ENCODE measurements at regions not wholly inside any gene's neighbourhood (a gene's known extent, or its start where the extent isn't known, plus 50 kb on each side); places are given as distances from the start of the nearest gene placed in this dataset.

DNA sequence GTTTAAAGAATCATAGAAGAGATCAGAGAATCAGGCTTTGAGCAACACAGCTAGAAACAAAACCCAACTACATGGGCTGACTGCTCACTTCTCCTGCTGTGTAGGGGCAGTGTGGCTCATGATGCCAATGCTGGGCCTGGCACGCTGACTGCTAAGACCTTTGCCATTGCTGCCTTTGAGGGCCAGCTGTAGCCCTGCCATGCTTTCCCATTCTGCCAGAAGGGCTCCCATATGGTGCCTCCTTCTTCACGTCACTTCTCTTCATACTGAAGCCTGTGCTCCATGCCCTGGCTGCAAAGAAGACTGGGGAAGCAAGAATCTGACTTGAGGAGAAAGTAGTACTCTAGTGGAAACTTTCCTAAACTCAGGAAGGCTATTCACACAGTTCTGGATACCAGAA is 232.9 kb downstream of the UTP18 start:
- H3F3A ChIP-seq (ENCODE audit: low read length, unreplicated experiment) = no peaks in the 10 kb centered on the region
- no peak overlapping the region for H3K27ac ChIP-seq (ENCODE audit: low read length)
- BruUV-seq (replicated peaks) = no TSS peak
- H3K9ac ChIP-seq (ENCODE audit: low read length) = no peak overlapping the region
- TF ChIP-seq, protein P1, sequence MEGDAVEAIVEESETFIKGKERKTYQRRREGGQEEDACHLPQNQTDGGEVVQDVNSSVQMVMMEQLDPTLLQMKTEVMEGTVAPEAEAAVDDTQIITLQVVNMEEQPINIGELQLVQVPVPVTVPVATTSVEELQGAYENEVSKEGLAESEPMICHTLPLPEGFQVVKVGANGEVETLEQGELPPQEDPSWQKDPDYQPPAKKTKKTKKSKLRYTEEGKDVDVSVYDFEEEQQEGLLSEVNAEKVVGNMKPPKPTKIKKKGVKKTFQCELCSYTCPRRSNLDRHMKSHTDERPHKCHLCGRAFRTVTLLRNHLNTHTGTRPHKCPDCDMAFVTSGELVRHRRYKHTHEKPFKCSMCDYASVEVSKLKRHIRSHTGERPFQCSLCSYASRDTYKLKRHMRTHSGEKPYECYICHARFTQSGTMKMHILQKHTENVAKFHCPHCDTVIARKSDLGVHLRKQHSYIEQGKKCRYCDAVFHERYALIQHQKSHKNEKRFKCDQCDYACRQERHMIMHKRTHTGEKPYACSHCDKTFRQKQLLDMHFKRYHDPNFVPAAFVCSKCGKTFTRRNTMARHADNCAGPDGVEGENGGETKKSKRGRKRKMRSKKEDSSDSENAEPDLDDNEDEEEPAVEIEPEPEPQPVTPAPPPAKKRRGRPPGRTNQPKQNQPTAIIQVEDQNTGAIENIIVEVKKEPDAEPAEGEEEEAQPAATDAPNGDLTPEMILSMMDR (conservative IDR thresholded peaks at IDR 0.05; ENCODE audit: low read depth, low read length) = no peak
- TF ChIP-seq EZH2phosphoT487 (IDR thresholded peaks at IDR 0.05; ENCODE audit: borderline replicate concordance, low read length) (no peak), EZH2 (IDR thresholded peaks at IDR 0.05; ENCODE audit: low read length, unreplicated experiment) (no peak)
- no peaks in the 10 kb centered on the region for H4K20me1 ChIP-seq (ENCODE audit: low read length)
- no peaks in the 10 kb centered on the region for H3K36me3 ChIP-seq (ENCODE audit: low read depth, low read length)
- H3K9me3 ChIP-seq (ENCODE audit: low read length) = no peaks in the 10 kb centered on the region
- H3K4me3 ChIP-seq (ENCODE audit: low read length) = no peak overlapping the region
- H3K79me2 ChIP-seq (ENCODE audit: low read length) = no peaks in the 10 kb centered on the region
- no peaks in the 10 kb centered on the region for H3K9me2 ChIP-seq (replicated peaks; ENCODE audit: low read length)
- no peak overlapping the region for H2AFZ ChIP-seq (ENCODE audit: low read length)
- POLR2A ChIA-PET (ENCODE audit: unreplicated experiment) = no interaction called here
- ATAC-seq = no peak
- CTCF ChIA-PET = no interaction called here
- H3K27me3 ChIP-seq (ENCODE audit: low read length) = peaks cover 17% of the 10 kb centered on the region
- no peak overlapping the region for H3K4me2 ChIP-seq (ENCODE audit: low read length)
- intact Hi-C loops (cut with micrococcal nuclease) = no loop called here
- no peak for DNase-seq
- H3K4me1 ChIP-seq (ENCODE audit: insufficient read depth, low read length) = no peaks in the 10 kb centered on the region

DNA sequence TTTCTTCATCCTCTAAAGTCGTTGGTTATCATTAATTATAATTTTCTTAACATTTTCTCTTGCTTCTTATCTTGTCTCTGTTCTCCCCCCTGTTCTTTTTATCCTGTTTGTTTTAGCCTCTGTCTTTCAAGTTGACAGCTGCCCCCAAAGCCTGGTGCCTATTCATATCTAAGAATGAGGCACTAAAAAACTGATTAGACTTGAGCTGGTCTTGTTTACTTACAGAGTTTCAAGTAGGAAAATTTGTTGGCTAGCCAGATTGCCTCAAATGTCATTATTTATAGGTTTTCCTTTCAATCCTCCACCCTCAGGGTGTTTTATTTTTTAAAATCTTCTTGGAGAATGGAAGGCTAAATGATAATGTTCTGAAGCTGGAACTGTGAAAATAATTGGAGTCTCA is 236.0 kb downstream of the UTP18 start:
- H3K9ac ChIP-seq (ENCODE audit: low read length) = no peak overlapping the region
- no peak for DNase-seq
- H2AFZ ChIP-seq (ENCODE audit: low read length) = no peak overlapping the region
- POLR2A ChIA-PET (ENCODE audit: unreplicated experiment) = no interaction called here
- TF ChIP-seq, protein P1 (conservative IDR thresholded peaks at IDR 0.05; ENCODE audit: low read depth, low read length) = no peak
- TF ChIP-seq EZH2 (IDR thresholded peaks at IDR 0.05; ENCODE audit: low read length, unreplicated experiment) (no peak), EZH2phosphoT487 (IDR thresholded peaks at IDR 0.05; ENCODE audit: borderline replicate concordance, low read length) (no peak)
- no peak overlapping the region for H3K4me2 ChIP-seq (ENCODE audit: low read length)
- H3K9me2 ChIP-seq (replicated peaks; ENCODE audit: low read length) = no peaks in the 10 kb centered on the region
- H3K27ac ChIP-seq (ENCODE audit: low read length) = no peak overlapping the region
- CTCF ChIA-PET = no interaction called here
- H3K79me2 ChIP-seq (ENCODE audit: low read length) = no peaks in the 10 kb centered on the region
- no peaks in the 10 kb centered on the region for H3K4me1 ChIP-seq (ENCODE audit: insufficient read depth, low read length)
- no TSS peak for BruUV-seq (replicated peaks)
- no peaks in the 10 kb centered on the region for H3K9me3 ChIP-seq (ENCODE audit: low read length)
- H3F3A ChIP-seq (ENCODE audit: low read length, unreplicated experiment) = no peaks in the 10 kb centered on the region
- ATAC-seq = no peak
- no peaks in the 10 kb centered on the region for H3K36me3 ChIP-seq (ENCODE audit: low read depth, low read length)
- H3K4me3 ChIP-seq (ENCODE audit: low read length) = no peak overlapping the region
- no peaks in the 10 kb centered on the region for H4K20me1 ChIP-seq (ENCODE audit: low read length)
- peaks cover 15% of the 10 kb centered on the region for H3K27me3 ChIP-seq (ENCODE audit: low read length)
- intact Hi-C loops (cut with micrococcal nuclease) = no loop called here

DNA sequence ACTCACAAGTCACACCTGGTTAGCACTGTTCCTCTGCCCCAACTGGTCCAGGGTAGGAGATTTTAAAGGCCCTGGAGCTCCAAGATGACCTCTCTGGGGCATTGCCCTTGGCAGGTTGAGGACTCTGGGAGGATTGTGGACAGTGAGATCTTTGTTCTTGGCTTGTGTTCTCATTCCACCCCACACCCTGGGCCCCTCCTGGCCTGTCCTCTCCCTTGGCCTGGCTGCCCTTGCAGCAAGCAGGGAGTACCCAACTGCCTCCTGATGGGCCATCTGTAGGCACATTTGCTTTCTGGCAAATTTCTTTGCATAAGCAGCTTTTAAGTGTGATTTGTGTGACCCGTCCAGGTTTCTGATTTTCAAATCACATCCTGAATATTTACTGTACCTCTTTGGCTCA is 239.6 kb downstream of the UTP18 start:
- POLR2A ChIA-PET (ENCODE audit: unreplicated experiment) = no interaction called here
- no peaks in the 10 kb centered on the region for H3K9me3 ChIP-seq (ENCODE audit: low read length)
- no peak overlapping the region for H3K27ac ChIP-seq (ENCODE audit: low read length)
- no peak overlapping the region for H3K4me3 ChIP-seq (ENCODE audit: low read length)
- H3F3A ChIP-seq (ENCODE audit: low read length, unreplicated experiment) = no peaks in the 10 kb centered on the region
- no peak overlapping the region for H2AFZ ChIP-seq (ENCODE audit: low read length)
- CTCF ChIA-PET = interaction anchor here (0.6 kb wide), 1 partner anchor 36 kb away, joined by 5 read pairs; no protein-coding TSS in a partner anchor
- no peak for TF ChIP-seq EZH2 (IDR thresholded peaks at IDR 0.05; ENCODE audit: low read length, unreplicated experiment)
- TF ChIP-seq EZH2phosphoT487 (IDR thresholded peaks at IDR 0.05; ENCODE audit: borderline replicate concordance, low read length) = no peak
- H3K9ac ChIP-seq (ENCODE audit: low read length) = no peak overlapping the region
- H3K9me2 ChIP-seq (replicated peaks; ENCODE audit: low read length) = no peaks in the 10 kb centered on the region
- DNase-seq (no peak), ATAC-seq (no peak)
- intact Hi-C loops (cut with micrococcal nuclease) = no loop called here
- H3K4me2 ChIP-seq (ENCODE audit: low read length) = no peak overlapping the region
- H3K79me2 ChIP-seq (ENCODE audit: low read length) = no peaks in the 10 kb centered on the region
- no peaks in the 10 kb centered on the region for H3K4me1 ChIP-seq (ENCODE audit: insufficient read depth, low read length)
- BruUV-seq (replicated peaks) = no TSS peak
- no peaks in the 10 kb centered on the region for H3K36me3 ChIP-seq (ENCODE audit: low read depth, low read length)
- 0 out of 2 replicates have a peak, but pooled peaks cover 11% of the 10 kb centered on the region for H3K27me3 ChIP-seq (ENCODE audit: low read length)
- H4K20me1 ChIP-seq (ENCODE audit: low read length) = no peaks in the 10 kb centered on the region
